ENCODE measurements at regions not wholly inside any gene's neighbourhood (a gene's known extent, or its start where the extent isn't known, plus 50 kb on each side); places are given as distances from the start of the nearest gene placed in this dataset.

- RAD21 ChIA-PET (ENCODE audit: unreplicated experiment) = interaction anchor here (0.7 to 2.3 kb wide), 6 partner anchors 28 to 136 kb away, joined by 3 to 8 read pairs (median 4); no protein-coding TSS in a partner anchor
- H4K20me1 ChIP-seq (ENCODE audit: control insufficient read depth, insufficient read depth) = no peaks in the 10 kb centered on the region
- intact Hi-C loops (cut with micrococcal nuclease; ENCODE audit: unreplicated experiment) = no loop called here
- H3K4me3 ChIP-seq = no peak overlapping the region
- ATAC-seq = no peak
- H3K27ac ChIP-seq (ENCODE audit: control insufficient read depth, insufficient read depth) = no peak overlapping the region
- CTCF ChIA-PET = interaction anchor here (0.9 to 1.6 kb wide), 3 partner anchors 15 to 137 kb away, joined by 3 read pairs; no protein-coding TSS in a partner anchor
- H3K9me3 ChIP-seq (replicated peaks; ENCODE audit: control insufficient read depth, insufficient read depth, low read length) = no peaks in the 10 kb centered on the region; the same call in 2 of the 3 replicates
- TF ChIP-seq KAT2A (conservative IDR thresholded peaks at IDR 0.05; ENCODE audit: control insufficient read depth, low read depth, low read length) = no peak
- TF ChIP-seq POLR2A (IDR thresholded peaks at IDR 0.05; ENCODE audit: low read depth, low read length) = no peak
- WGBS (ENCODE audit: insufficient coverage, insufficient replicate concordance, low lambda C conversion rate, missing lambda C conversion rate) = 39% methylated on average over 8 of the region's 8 CpGs
- no peaks in the 10 kb centered on the region for H3K4me1 ChIP-seq (ENCODE audit: control insufficient read depth, insufficient read depth, low read length)
- no peak overlapping the region for H2AFZ ChIP-seq (ENCODE audit: control insufficient read depth, low read depth, low read length)
- no TSS peak for BruUV-seq (replicated peaks)
- H3K9ac ChIP-seq (ENCODE audit: control insufficient read depth, insufficient read depth, low read length) = no peak overlapping the region
- POLR2A ChIA-PET = interaction anchor here (0.6 to 2.6 kb wide), 5 partner anchors 15 to 137 kb away, joined by 3 to 10 read pairs (median 4); no protein-coding TSS in a partner anchor
- no peaks in the 10 kb centered on the region for H3K27me3 ChIP-seq (replicated peaks in 1 of 2; ENCODE audit: control insufficient read depth in 2 of 2, insufficient read depth in 2 of 2, low read length in 1 of 2)
- no peak overlapping the region for H3K4me2 ChIP-seq (ENCODE audit: control insufficient read depth, insufficient read depth)
- SMC1A ChIA-PET (ENCODE audit: uncharacterized antibody, unreplicated experiment) = interaction anchor here (1.1 to 3.3 kb wide), 5 partner anchors 14 to 146 kb away, joined by 3 to 14 read pairs (median 5); no protein-coding TSS in a partner anchor
- no peaks in the 10 kb centered on the region for H3K36me3 ChIP-seq (ENCODE audit: control insufficient read depth in 2 of 2, insufficient read depth in 2 of 2, low read length in 1 of 2)
- H3K79me2 ChIP-seq (ENCODE audit: control insufficient read depth, insufficient read depth, low read length) = no peaks in the 10 kb centered on the region
- DNase-seq (ENCODE audit: low read depth, low spot score) = no peak
- in situ Hi-C loops (cut with MboI) = no loop called here
- FAIRE-seq = no peak
These were observed 607.3 kb downstream of the UQCRFS1 start for GRCh38 chr19:28605501-28606268.

GRCh38 chr19:28603453-28603852 is 609.5 kb downstream of the UQCRFS1 start:
- in situ Hi-C loops (cut with MboI) (no loop called here), intact Hi-C loops (cut with micrococcal nuclease; ENCODE audit: unreplicated experiment) (no loop called here)
- CTCF ChIA-PET = interaction anchor here (0.7 to 1.4 kb wide), 5 partner anchors 12 to 136 kb away, joined by 3 to 5 read pairs (median 3); no protein-coding TSS in a partner anchor
- no peaks in the 10 kb centered on the region for H3K4me1 ChIP-seq (ENCODE audit: control insufficient read depth, insufficient read depth, low read length)
- DNase-seq (ENCODE audit: low read depth, low spot score) (no peak), ATAC-seq (no peak), FAIRE-seq (no peak)
- H3K4me3 ChIP-seq = no peak overlapping the region
- H3K27ac ChIP-seq (ENCODE audit: control insufficient read depth, insufficient read depth) = no peak overlapping the region
- H3K79me2 ChIP-seq (ENCODE audit: control insufficient read depth, insufficient read depth, low read length) = no peaks in the 10 kb centered on the region
- no peaks in the 10 kb centered on the region for H3K36me3 ChIP-seq (ENCODE audit: control insufficient read depth in 2 of 2, insufficient read depth in 2 of 2, low read length in 1 of 2)
- BruUV-seq (replicated peaks) = no TSS peak
- no peak overlapping the region for H2AFZ ChIP-seq (ENCODE audit: control insufficient read depth, low read depth, low read length)
- WGBS (ENCODE audit: insufficient coverage, insufficient replicate concordance, low lambda C conversion rate, missing lambda C conversion rate) = 3% methylated on average over 2 of the region's 2 CpGs
- H3K27me3 ChIP-seq (replicated peaks in 1 of 2; ENCODE audit: control insufficient read depth in 2 of 2, insufficient read depth in 2 of 2, low read length in 1 of 2) = no peaks in the 10 kb centered on the region
- POLR2A ChIA-PET = interaction anchor here (0.9 to 1.2 kb wide), 2 partner anchors 13 to 137 kb away, joined by 3 read pairs; no protein-coding TSS in a partner anchor
- H4K20me1 ChIP-seq (ENCODE audit: control insufficient read depth, insufficient read depth) = no peaks in the 10 kb centered on the region
- no peak overlapping the region for H3K4me2 ChIP-seq (ENCODE audit: control insufficient read depth, insufficient read depth)
- TF ChIP-seq PML (IDR thresholded peaks at IDR 0.05; ENCODE audit: low read length) (no peak), GATAD2B (conservative IDR thresholded peaks at IDR 0.05; ENCODE audit: low read depth) (no peak), NR2C1 (IDR thresholded peaks at IDR 0.05) (no peak), SUZ12 (IDR thresholded peaks at IDR 0.05; ENCODE audit: unreplicated experiment) (no peak), TCF3 (IDR thresholded peaks at IDR 0.05; ENCODE audit: borderline replicate concordance, insufficient read depth, low read depth, low read length) (no peak), POLR2A (IDR thresholded peaks at IDR 0.05; ENCODE audit: low read depth, low read length) (no peak), POLR2AphosphoS2 (IDR thresholded peaks at IDR 0.05; ENCODE audit: low read depth, low read length) (no peak), TBL1XR1 (IDR thresholded peaks at IDR 0.05; ENCODE audit: low read depth, low read length) (no peak), NRF1 (conservative IDR thresholded peaks at IDR 0.05; ENCODE audit: low read depth, low read length) (no peak), ZBED1 (IDR thresholded peaks at IDR 0.05; ENCODE audit: borderline replicate concordance) (no peak)
- SMC1A ChIA-PET (ENCODE audit: uncharacterized antibody, unreplicated experiment) = interaction anchor here (0.8 to 2.1 kb wide), 11 partner anchors 12 to 167 kb away, joined by 3 to 9 read pairs (median 4); no protein-coding TSS in a partner anchor
- H3K9me3 ChIP-seq (replicated peaks; ENCODE audit: control insufficient read depth, insufficient read depth, low read length) = no peaks in the 10 kb centered on the region; the same call in 2 of the 3 replicates
- no peak overlapping the region for H3K9ac ChIP-seq (ENCODE audit: control insufficient read depth, insufficient read depth, low read length)
- RAD21 ChIA-PET (ENCODE audit: unreplicated experiment) = interaction anchor here (0.9 to 1.6 kb wide), 11 partner anchors 8 to 133 kb away, joined by 3 to 10 read pairs (median 3); no protein-coding TSS in a partner anchor
